ENCODE measurements at regions not wholly inside any gene's neighbourhood (a gene's known extent, or its start where the extent isn't known, plus 50 kb on each side); places are given as distances from the start of the nearest gene placed in this dataset.

- TF ChIP-seq, protein P1, sequence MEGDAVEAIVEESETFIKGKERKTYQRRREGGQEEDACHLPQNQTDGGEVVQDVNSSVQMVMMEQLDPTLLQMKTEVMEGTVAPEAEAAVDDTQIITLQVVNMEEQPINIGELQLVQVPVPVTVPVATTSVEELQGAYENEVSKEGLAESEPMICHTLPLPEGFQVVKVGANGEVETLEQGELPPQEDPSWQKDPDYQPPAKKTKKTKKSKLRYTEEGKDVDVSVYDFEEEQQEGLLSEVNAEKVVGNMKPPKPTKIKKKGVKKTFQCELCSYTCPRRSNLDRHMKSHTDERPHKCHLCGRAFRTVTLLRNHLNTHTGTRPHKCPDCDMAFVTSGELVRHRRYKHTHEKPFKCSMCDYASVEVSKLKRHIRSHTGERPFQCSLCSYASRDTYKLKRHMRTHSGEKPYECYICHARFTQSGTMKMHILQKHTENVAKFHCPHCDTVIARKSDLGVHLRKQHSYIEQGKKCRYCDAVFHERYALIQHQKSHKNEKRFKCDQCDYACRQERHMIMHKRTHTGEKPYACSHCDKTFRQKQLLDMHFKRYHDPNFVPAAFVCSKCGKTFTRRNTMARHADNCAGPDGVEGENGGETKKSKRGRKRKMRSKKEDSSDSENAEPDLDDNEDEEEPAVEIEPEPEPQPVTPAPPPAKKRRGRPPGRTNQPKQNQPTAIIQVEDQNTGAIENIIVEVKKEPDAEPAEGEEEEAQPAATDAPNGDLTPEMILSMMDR (conservative IDR thresholded peaks at IDR 0.05), result no peak
- H3K27ac ChIP-seq, result no peak overlapping the region
These were observed 171.5 kb upstream of the PRICKLE1 start for GRCh38 chr12:42761086-42761485.

DNA sequence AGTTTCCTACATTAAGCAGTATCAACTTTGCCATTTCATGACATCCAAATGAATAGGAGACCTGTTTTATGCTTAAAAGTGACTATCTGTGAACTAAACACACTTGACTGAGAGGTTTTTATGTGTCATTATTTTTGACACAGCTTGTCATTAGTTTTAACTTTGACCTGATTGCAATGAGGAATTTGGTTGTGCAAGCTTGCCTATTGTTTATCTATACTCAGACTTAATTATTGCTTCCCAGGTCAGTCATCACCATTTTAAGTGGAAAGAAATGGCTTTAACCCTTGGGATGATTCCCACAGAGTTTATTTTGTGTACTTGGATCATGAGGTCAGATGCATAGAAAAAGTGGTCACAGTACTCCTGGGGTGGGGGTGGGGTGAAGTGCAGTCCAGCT is 171.0 kb upstream of the PRICKLE1 start:
- no peak overlapping the region for H3K27ac ChIP-seq
- TF ChIP-seq, protein P1 (conservative IDR thresholded peaks at IDR 0.05), result no peak

- no peak overlapping the region for H3K27ac ChIP-seq
These were observed 170.2 kb upstream of the PRICKLE1 start for GRCh38 chr12:42759622-42760273.

GRCh38 chr12:42758806-42759205 is 169.3 kb upstream of the PRICKLE1 start:
- no peak overlapping the region for H3K27ac ChIP-seq
- TF ChIP-seq, protein P1 (conservative IDR thresholded peaks at IDR 0.05), result no peak

More at GRCh38 chr12:42759622-42760273, 170.2 kb upstream of the PRICKLE1 start:
- TF ChIP-seq, protein P1 (conservative IDR thresholded peaks at IDR 0.05), result no peak

- TF ChIP-seq, protein P1 (conservative IDR thresholded peaks at IDR 0.05), result no peak
- H3K27ac ChIP-seq, result no peak overlapping the region
These were observed 168.1 kb upstream of the PRICKLE1 start for GRCh38 chr12:42757624-42758119.

DNA sequence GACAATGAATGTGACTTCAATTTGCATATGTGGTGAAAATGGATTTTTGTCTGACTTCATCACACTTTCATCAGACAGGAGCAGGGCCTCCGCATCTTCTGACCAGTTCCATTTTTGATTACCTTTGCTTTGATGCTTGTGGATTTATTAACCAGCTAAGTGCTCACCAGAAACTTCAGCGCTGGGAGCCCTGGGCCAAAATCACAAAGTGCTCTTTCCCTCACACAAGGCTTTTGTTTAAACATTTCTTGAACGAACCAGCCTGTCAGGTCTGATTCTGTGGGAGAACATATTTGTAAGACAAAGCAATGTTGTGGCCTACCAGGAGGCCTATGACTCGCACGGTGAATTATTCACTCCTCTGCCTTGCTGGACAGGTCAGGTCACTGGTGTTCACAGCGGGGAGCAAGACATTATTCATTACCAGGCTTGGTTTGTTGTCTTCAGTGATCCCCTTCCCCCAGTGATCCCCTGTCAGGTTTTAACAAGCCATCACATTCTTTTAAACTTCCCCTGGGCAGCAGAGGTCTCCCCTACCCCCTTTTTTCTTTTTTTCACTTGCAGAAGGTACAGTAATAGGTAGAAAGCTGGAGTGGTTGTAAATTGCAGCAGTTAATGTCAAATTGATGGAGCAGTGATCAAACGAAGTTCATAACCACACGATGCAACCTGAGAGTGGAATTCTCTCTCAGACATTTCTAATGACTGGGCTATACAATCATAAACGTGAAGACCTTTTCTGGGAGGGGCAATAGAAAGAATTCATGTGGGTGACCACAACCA is 167.5 kb upstream of the PRICKLE1 start:
- peak overlapping the region; percentile 7; the same call in 1 of the 2 replicates for H3K27ac ChIP-seq
- TF ChIP-seq, protein P1 (conservative IDR thresholded peaks at IDR 0.05), result no peak

DNA sequence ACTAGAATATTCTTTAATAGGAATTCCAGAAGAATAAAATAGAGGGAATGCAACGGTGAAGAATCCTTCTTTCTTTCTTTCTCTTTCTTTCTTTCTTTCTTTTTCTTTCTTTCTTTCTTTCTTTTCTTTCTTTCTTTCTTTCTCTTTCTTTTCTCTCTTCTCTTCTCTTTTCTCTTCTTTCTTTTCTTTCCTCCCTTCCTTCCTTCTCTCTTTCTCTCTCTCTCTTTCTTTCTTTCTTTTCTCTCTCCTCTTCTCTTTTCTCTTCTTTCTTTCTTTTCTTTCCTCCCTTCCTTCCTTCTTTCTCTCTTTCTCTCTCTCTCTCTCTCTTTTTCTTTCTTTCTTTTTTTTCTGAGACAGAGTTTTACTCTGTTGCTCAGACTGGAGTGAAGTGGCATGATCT is 160.8 kb upstream of the PRICKLE1 start:
- H3K27ac ChIP-seq, result no peak overlapping the region
- TF ChIP-seq, protein P1 (conservative IDR thresholded peaks at IDR 0.05), result no peak
